B cell (primary cell): ENCODE measurements at regions not wholly inside any gene's neighbourhood (a gene's known extent, or its start where the extent isn't known, plus 50 kb on each side); places are given as distances from the start of the nearest gene placed in this dataset.

Experiments
- CTCF ChIP-seq: fragments of 200-600 bp; IDR thresholded peaks from one replicate; pipeline ENCODE4 v1.8.0; 2022; ENCODE audit warnings: antibody characterized with exemption, mild to moderate bottlenecking
- EZH2 ChIP-seq: IDR thresholded peaks from 2 replicates; pipeline ENCODE4 v1.6.1; 2012; ENCODE audit warnings: borderline replicate concordance, low read depth, mild to moderate bottlenecking, moderate library complexity, low read length; ENCODE audit not compliant: insufficient read depth, poor library complexity, severe bottlenecking

- no peak for TF ChIP-seq EZH2
- TF ChIP-seq CTCF = no peak
These were observed 442.6 kb upstream of the THRB start for GRCh38 chr3:24937228-24937627.
